ENCODE measurements at regions not wholly inside any gene's neighbourhood (a gene's known extent, or its start where the extent isn't known, plus 50 kb on each side); places are given as distances from the start of the nearest gene placed in this dataset.

- no peak for DNase-seq
These were observed 235.0 kb upstream of the HNMT start for GRCh38 chr2:137729305-137729704.

GRCh38 chr2:137737559-137737958 is 226.7 kb upstream of the HNMT start:
- DNase-seq: no peak

- no peak for DNase-seq
These were observed 222.4 kb upstream of the HNMT start for GRCh38 chr2:137741784-137742362.

- DNase-seq: no peak
These were observed 216.8 kb upstream of the HNMT start for GRCh38 chr2:137747509-137747908.

- DNase-seq: no peak
These were observed 215.7 kb upstream of the HNMT start for GRCh38 chr2:137748533-137748932.

GRCh38 chr2:137764646-137765045 is 199.6 kb upstream of the HNMT start:
- no peak for DNase-seq

- no peak for DNase-seq
These were observed 194.9 kb upstream of the HNMT start for GRCh38 chr2:137769406-137769805.

- no peak for DNase-seq
These were observed 194.1 kb upstream of the HNMT start for GRCh38 chr2:137770166-137770565.

- DNase-seq: no peak
These were observed 193.2 kb upstream of the HNMT start for GRCh38 chr2:137771064-137771463.

GRCh38 chr2:137772451-137772850 is 191.8 kb upstream of the HNMT start:
- no peak for DNase-seq

- DNase-seq: no peak
These were observed 188.7 kb upstream of the HNMT start for GRCh38 chr2:137775529-137775928.

GRCh38 chr2:137776697-137777096 is 187.6 kb upstream of the HNMT start:
- DNase-seq: no peak

- DNase-seq: peak; percentile 3 to 30
These were observed 166.6 kb upstream of the HNMT start for GRCh38 chr2:137797641-137798040.

GRCh38 chr2:137799600-137799999 is 164.7 kb upstream of the HNMT start:
- no peak for DNase-seq

GRCh38 chr2:137800386-137800785 is 163.9 kb upstream of the HNMT start:
- no peak for DNase-seq

- no peak for DNase-seq
These were observed 163.0 kb upstream of the HNMT start for GRCh38 chr2:137801228-137801627.

- no peak for DNase-seq
These were observed 162.2 kb upstream of the HNMT start for GRCh38 chr2:137802038-137802437.

- DNase-seq: no peak
These were observed 158.0 kb upstream of the HNMT start for GRCh38 chr2:137806068-137806805.

- DNase-seq: no peak
These were observed 155.0 kb upstream of the HNMT start for GRCh38 chr2:137809252-137809651.

- no peak for DNase-seq
These were observed 154.4 kb upstream of the HNMT start for GRCh38 chr2:137809837-137810236.

GRCh38 chr2:137812517-137812916 is 151.8 kb upstream of the HNMT start:
- DNase-seq: no peak

- no peak for DNase-seq
These were observed 151.1 kb upstream of the HNMT start for GRCh38 chr2:137813176-137813575.

- DNase-seq: no peak
These were observed 147.2 kb upstream of the HNMT start for GRCh38 chr2:137817058-137817457.

- no peak for DNase-seq
These were observed 141.1 kb upstream of the HNMT start for GRCh38 chr2:137823196-137823595.

GRCh38 chr2:137824501-137824900 is 139.8 kb upstream of the HNMT start:
- no peak for DNase-seq
